ENCODE measurements at regions not wholly inside any gene's neighbourhood (a gene's known extent, or its start where the extent isn't known, plus 50 kb on each side); places are given as distances from the start of the nearest gene placed in this dataset.

DNA sequence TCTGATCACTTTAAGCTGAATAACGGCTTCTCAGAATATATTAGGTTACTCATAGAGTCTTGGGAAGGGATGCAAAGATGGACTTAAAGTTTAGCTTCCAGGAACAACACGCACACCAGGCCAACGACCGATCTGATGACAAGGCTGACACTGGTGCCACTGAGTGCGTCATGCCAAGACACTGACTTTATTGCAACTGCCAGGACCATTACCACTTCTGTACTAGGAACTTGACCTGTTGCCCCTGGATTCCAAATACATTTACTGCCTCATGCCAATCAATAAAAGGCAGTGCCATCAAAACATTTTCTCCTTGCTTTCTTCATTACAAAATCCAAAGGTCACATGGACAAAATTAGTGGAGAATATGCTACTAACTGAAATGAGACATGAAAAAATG is 505.9 kb upstream of the CTSO start:
- TF ChIP-seq, protein P1, sequence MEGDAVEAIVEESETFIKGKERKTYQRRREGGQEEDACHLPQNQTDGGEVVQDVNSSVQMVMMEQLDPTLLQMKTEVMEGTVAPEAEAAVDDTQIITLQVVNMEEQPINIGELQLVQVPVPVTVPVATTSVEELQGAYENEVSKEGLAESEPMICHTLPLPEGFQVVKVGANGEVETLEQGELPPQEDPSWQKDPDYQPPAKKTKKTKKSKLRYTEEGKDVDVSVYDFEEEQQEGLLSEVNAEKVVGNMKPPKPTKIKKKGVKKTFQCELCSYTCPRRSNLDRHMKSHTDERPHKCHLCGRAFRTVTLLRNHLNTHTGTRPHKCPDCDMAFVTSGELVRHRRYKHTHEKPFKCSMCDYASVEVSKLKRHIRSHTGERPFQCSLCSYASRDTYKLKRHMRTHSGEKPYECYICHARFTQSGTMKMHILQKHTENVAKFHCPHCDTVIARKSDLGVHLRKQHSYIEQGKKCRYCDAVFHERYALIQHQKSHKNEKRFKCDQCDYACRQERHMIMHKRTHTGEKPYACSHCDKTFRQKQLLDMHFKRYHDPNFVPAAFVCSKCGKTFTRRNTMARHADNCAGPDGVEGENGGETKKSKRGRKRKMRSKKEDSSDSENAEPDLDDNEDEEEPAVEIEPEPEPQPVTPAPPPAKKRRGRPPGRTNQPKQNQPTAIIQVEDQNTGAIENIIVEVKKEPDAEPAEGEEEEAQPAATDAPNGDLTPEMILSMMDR (conservative IDR thresholded peaks at IDR 0.05), result no peak
- TF ChIP-seq EZH2 (IDR thresholded peaks at IDR 0.05; ENCODE audit: low read depth), result no peak
- POLR2A ChIA-PET (ENCODE audit: unreplicated experiment), result no interaction called here
- Histone ChIP-seq H2AFZ (no peak overlapping the region), H3F3A (ENCODE audit: insufficient read depth, low read depth) (no peaks in the 10 kb centered on the region), H3K36me3 (ENCODE audit: low read depth) (no peaks in the 10 kb centered on the region), H3K4me1 (replicated peaks; ENCODE audit: insufficient read depth) (no peaks in the 10 kb centered on the region), H3K9me3 (ENCODE audit: insufficient read depth, low read depth) (no peaks in the 10 kb centered on the region), H3K79me2 (ENCODE audit: low read depth) (no peaks in the 10 kb centered on the region), H3K27ac (no peak overlapping the region), H4K20me1 (ENCODE audit: insufficient read depth) (no peaks in the 10 kb centered on the region), H3K4me3 (no peak overlapping the region), H3K9me2 (ENCODE audit: insufficient read depth) (no peaks in the 10 kb centered on the region), H3K27me3 (ENCODE audit: insufficient read depth, low read depth) (no peaks in the 10 kb centered on the region), H3K4me2 (no peak overlapping the region)
- no peak for DNase-seq
- intact Hi-C loops (cut with micrococcal nuclease; ENCODE audit: unreplicated experiment), result no loop called here
- CTCF ChIA-PET, result no interaction called here
- no TSS peak for BruUV-seq (replicated peaks)

- CTCF ChIA-PET, result no interaction called here
- BruUV-seq (replicated peaks), result no TSS peak
- H3K79me2 ChIP-seq (ENCODE audit: low read depth), result no peaks in the 10 kb centered on the region
- intact Hi-C loops (cut with micrococcal nuclease; ENCODE audit: unreplicated experiment), result no loop called here
- no peaks in the 10 kb centered on the region for H4K20me1 ChIP-seq (ENCODE audit: insufficient read depth)
- H3K4me2 ChIP-seq, result no peak overlapping the region
- H3K4me3 ChIP-seq, result no peak overlapping the region
- H3K27ac ChIP-seq, result no peak overlapping the region
- no peaks in the 10 kb centered on the region for H3K4me1 ChIP-seq (replicated peaks; ENCODE audit: insufficient read depth)
- H3K9me3 ChIP-seq (ENCODE audit: insufficient read depth, low read depth), result no peaks in the 10 kb centered on the region
- no peaks in the 10 kb centered on the region for H3K27me3 ChIP-seq (ENCODE audit: insufficient read depth, low read depth)
- no peak overlapping the region for H2AFZ ChIP-seq
- no peak for TF ChIP-seq EZH2 (IDR thresholded peaks at IDR 0.05; ENCODE audit: low read depth)
- TF ChIP-seq, protein P1 (conservative IDR thresholded peaks at IDR 0.05), result no peak
- no peaks in the 10 kb centered on the region for H3F3A ChIP-seq (ENCODE audit: insufficient read depth, low read depth)
- no peak for DNase-seq
- no peaks in the 10 kb centered on the region for H3K36me3 ChIP-seq (ENCODE audit: low read depth)
- H3K9me2 ChIP-seq (ENCODE audit: insufficient read depth), result no peaks in the 10 kb centered on the region
- POLR2A ChIA-PET (ENCODE audit: unreplicated experiment), result no interaction called here
Observed at GRCh38 chr4:156456830-156457229, 503.2 kb upstream of the CTSO start.

GRCh38 chr4:156443488-156443887 is 489.8 kb upstream of the CTSO start:
- H2AFZ ChIP-seq, result no peak overlapping the region
- no TSS peak for BruUV-seq (replicated peaks)
- ChIA-PET CTCF (no interaction called here), POLR2A (ENCODE audit: unreplicated experiment) (no interaction called here)
- no peaks in the 10 kb centered on the region for H3K79me2 ChIP-seq (ENCODE audit: low read depth)
- H3K27me3 ChIP-seq (ENCODE audit: insufficient read depth, low read depth), result no peaks in the 10 kb centered on the region
- H3K4me3 ChIP-seq, result no peak overlapping the region
- H3K9me2 ChIP-seq (ENCODE audit: insufficient read depth), result no peaks in the 10 kb centered on the region
- H3K4me1 ChIP-seq (replicated peaks; ENCODE audit: insufficient read depth), result no peaks in the 10 kb centered on the region
- no peak overlapping the region for H3K4me2 ChIP-seq
- no peaks in the 10 kb centered on the region for H3K9me3 ChIP-seq (ENCODE audit: insufficient read depth, low read depth)
- no peaks in the 10 kb centered on the region for H3K36me3 ChIP-seq (ENCODE audit: low read depth)
- DNase-seq, result no peak
- H4K20me1 ChIP-seq (ENCODE audit: insufficient read depth), result no peaks in the 10 kb centered on the region
- no peaks in the 10 kb centered on the region for H3F3A ChIP-seq (ENCODE audit: insufficient read depth, low read depth)
- intact Hi-C loops (cut with micrococcal nuclease; ENCODE audit: unreplicated experiment), result no loop called here
- no peak for TF ChIP-seq EZH2 (IDR thresholded peaks at IDR 0.05; ENCODE audit: low read depth)
- TF ChIP-seq, protein P1 (conservative IDR thresholded peaks at IDR 0.05), result no peak
- no peak overlapping the region for H3K27ac ChIP-seq
